Neuronal stem cell (in vitro differentiated cells): ENCODE measurements at regions not wholly inside any gene's neighbourhood (a gene's known extent, or its start where the extent isn't known, plus 50 kb on each side); places are given as distances from the start of the nearest gene placed in this dataset.

Experiments
- DNase-seq: peaks from one replicate; pipeline ENCODE4 v3.0.0-alpha.2; 2013; ENCODE audit warnings: low spot score
- H2AFZ ChIP-seq: one replicate; pipeline ENCODE4 v1.6.1; 2013; ENCODE audit warnings: mild to moderate bottlenecking, low read length, inconsistent platforms
- H2AK5ac ChIP-seq: 2 replicates; pipeline ENCODE4 v1.6.1; 2013; ENCODE audit warnings: low read depth, mild to moderate bottlenecking, inconsistent platforms, low read length, moderate library complexity, mixed read lengths
- H2BK120ac ChIP-seq: 2 replicates; pipeline ENCODE4 v1.6.1; 2013; ENCODE audit warnings: low read depth, mild to moderate bottlenecking, inconsistent platforms, low read length, moderate library complexity, mixed read lengths
- H2BK12ac ChIP-seq: one replicate; pipeline ENCODE4 v1.6.1; 2013; ENCODE audit warnings: low read length, inconsistent platforms
- H2BK15ac ChIP-seq: 2 replicates; pipeline ENCODE4 v1.6.1; 2013; ENCODE audit warnings: mild to moderate bottlenecking, low read length, inconsistent platforms, mixed read lengths
- H2BK5ac ChIP-seq: one replicate; pipeline ENCODE4 v1.6.1; 2013; ENCODE audit warnings: inconsistent platforms, mild to moderate bottlenecking, low read length, moderate library complexity
- H3K14ac ChIP-seq: one replicate; pipeline ENCODE4 v1.6.1; 2013; ENCODE audit warnings: low read length, inconsistent platforms
- H3K18ac ChIP-seq: 2 replicates; pipeline ENCODE4 v1.6.1; 2013; ENCODE audit warnings: low read length, inconsistent platforms
- H3K23ac ChIP-seq: 2 replicates; pipeline ENCODE4 v1.6.1; 2013; ENCODE audit warnings: low read depth, mild to moderate bottlenecking, mixed read lengths, low read length, inconsistent platforms; ENCODE audit not compliant: poor library complexity
- H3K27ac ChIP-seq: replicated peaks from 3 replicates; pipeline ENCODE4 v1.5.1; 2013; ENCODE audit warnings: low read length, inconsistent platforms
- H3K27me3 ChIP-seq, 3 experiments: 2 replicates each; pipeline ENCODE4 v1.6.1; 2013; ENCODE audit warnings: low read length in 3 of 3, mild to moderate bottlenecking in 2 of 3, inconsistent platforms in 1 of 3, low read depth in 1 of 3, mixed read lengths in 1 of 3, moderate library complexity in 1 of 3; ENCODE audit not compliant: control insufficient read depth in 3 of 3, insufficient read depth in 3 of 3
- H3K36me3 ChIP-seq, 2 donors: replicated peaks in 1 of 2; 2 replicates each; pipeline ENCODE4 v1.6.1; 2013; ENCODE audit warnings: low read length in 2 of 2; ENCODE audit not compliant: control insufficient read depth in 2 of 2, insufficient read depth in 2 of 2
- H3K4ac ChIP-seq: 2 replicates; pipeline ENCODE4 v1.6.1; 2013; ENCODE audit warnings: inconsistent platforms, mild to moderate bottlenecking, low read length, moderate library complexity
- H3K4me1 ChIP-seq, 2 donors: 1 replicate in 1 of 2; 2 replicates in 1 of 2; pipeline ENCODE4 v1.6.1; 2013; ENCODE audit warnings: low read length in 2 of 2, low read depth in 1 of 2; ENCODE audit not compliant: control insufficient read depth in 2 of 2, insufficient read depth in 1 of 2
- H3K4me2 ChIP-seq: one replicate; pipeline ENCODE4 v1.6.1; 2013; ENCODE audit warnings: mild to moderate bottlenecking, low read length, inconsistent platforms; ENCODE audit not compliant: insufficient read depth, poor library complexity, severe bottlenecking
- H3K4me3 ChIP-seq, 2 donors: 2 replicates each; pipeline ENCODE4 v1.5.1; 2013; ENCODE audit warnings: low read length in 2 of 2, mild to moderate bottlenecking in 2 of 2, inconsistent platforms in 1 of 2, moderate library complexity in 1 of 2
- H3K79me1 ChIP-seq: one replicate; pipeline ENCODE4 v1.6.1; 2013; ENCODE audit warnings: low read depth, mild to moderate bottlenecking, inconsistent platforms, low read length, moderate library complexity
- H3K9ac ChIP-seq: one replicate; pipeline ENCODE4 v1.6.1; 2013; ENCODE audit warnings: mild to moderate bottlenecking, low read depth, low read length, inconsistent platforms; ENCODE audit not compliant: poor library complexity
- H3K9me3 ChIP-seq, 2 donors: replicated peaks in 1 of 2; 2 replicates each; pipeline versions ENCODE3 to v1.6.1; 2013; ENCODE audit warnings: low read length in 2 of 2, mild to moderate bottlenecking in 2 of 2, inconsistent platforms in 1 of 2, low read depth in 1 of 2, mixed read lengths in 1 of 2, moderate library complexity in 1 of 2; ENCODE audit not compliant: control insufficient read depth in 2 of 2, insufficient read depth in 1 of 2
- H4K8ac ChIP-seq: one replicate; pipeline ENCODE4 v1.6.1; 2013; ENCODE audit warnings: low read depth, mild to moderate bottlenecking, inconsistent platforms, low read length, moderate library complexity
- H4K91ac ChIP-seq: one replicate; pipeline ENCODE4 v1.6.1; 2013; ENCODE audit warnings: low read length, low read depth, mild to moderate bottlenecking, inconsistent platforms; ENCODE audit not compliant: poor library complexity
- WGBS, 2 donors: extraction: QIAGEN DNeasy Blood & Tissue Kit; methylation state at CpG; one replicate each; pipeline ENCODE4 v1.1.7; 2013; ENCODE audit warnings: missing lambda C conversion rate in 2 of 2, mixed read lengths in 1 of 2; ENCODE audit not compliant: insufficient read length in 2 of 2, insufficient replicate concordance in 1 of 2; ENCODE audit errors: extremely low coverage in 2 of 2; 5-methylcytosine and 5-hydroxymethylcytosine counted together

DNA sequence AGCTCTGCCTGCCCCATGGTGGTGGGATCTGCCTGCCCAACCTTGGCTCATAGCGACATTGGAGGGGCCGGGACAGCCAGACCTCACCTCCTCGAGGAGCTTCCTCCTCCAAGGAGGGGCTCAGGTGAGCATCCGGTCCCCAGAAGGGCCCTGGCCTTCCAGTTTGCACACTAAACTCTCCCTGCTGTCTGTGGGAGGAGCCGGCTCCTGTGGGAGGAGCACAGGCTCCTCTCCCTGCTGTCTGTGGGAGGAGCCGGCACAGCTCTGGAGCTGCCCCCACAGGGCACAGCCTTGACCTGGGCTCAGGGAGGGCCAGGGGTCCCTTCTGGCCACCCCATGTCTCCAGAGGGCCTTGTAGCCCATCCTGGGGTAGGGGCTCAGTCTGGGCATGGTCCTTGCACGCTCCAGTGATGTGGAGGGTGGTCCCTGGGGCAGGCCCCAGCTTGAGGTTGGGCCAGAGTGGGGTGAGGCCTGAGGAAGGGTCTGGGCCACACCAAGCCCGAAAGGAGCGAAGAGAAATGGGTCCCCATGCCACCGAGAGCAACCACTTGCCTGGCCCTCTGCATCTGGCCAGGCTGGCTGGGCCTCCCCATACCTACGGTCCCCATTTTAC lies 147.5 kb upstream of the C14orf180 start:
- H3K27me3 ChIP-seq, result peaks cover 0 to 5% (median 0%) of the 10 kb centered on the region in 3 experiments
- no CpG with 5 or more reads among the region's 11 CpGs for WGBS, 2 donors
- H3K23ac ChIP-seq, result no peak overlapping the region
- H3K4me1 ChIP-seq, result peaks cover 0 to 22% of the 10 kb centered on the region in 2 donors
- H3K9me3 ChIP-seq, result no peaks in the 10 kb centered on the region
- H3K4me2 ChIP-seq, result no peak overlapping the region
- H4K8ac ChIP-seq, result peak overlapping the region; percentile 3
- no peak overlapping the region for H3K9ac ChIP-seq
- H2BK12ac ChIP-seq, result peak overlapping the region; percentile 90
- H4K91ac ChIP-seq, result no peak overlapping the region
- H2BK120ac ChIP-seq, result no peak overlapping the region
- H3K79me1 ChIP-seq, result no peaks in the 10 kb centered on the region
- H3K36me3 ChIP-seq, result no peaks in the 10 kb centered on the region
- no peak overlapping the region for H2AFZ ChIP-seq
- no peak overlapping the region for H3K14ac ChIP-seq
- peak overlapping the region; percentile 85 for H3K18ac ChIP-seq
- no peak overlapping the region for H3K4ac ChIP-seq
- peak overlapping the region; percentile 75 for H2BK5ac ChIP-seq
- peak overlapping the region; percentile 88 for H2AK5ac ChIP-seq
- H2BK15ac ChIP-seq, result peak overlapping the region; percentile 99
- H3K4me3 ChIP-seq, result no peak overlapping the region
- DNase-seq, result no peak
- no peak overlapping the region for H3K27ac ChIP-seq

GRCh38 chr14:104432611-104433231 lies 146.8 kb upstream of the C14orf180 start:
- H2AFZ ChIP-seq, result no peak overlapping the region
- H3K18ac ChIP-seq, result peak overlapping the region; percentile 85
- no peaks in the 10 kb centered on the region for H3K79me1 ChIP-seq
- peak overlapping the region; percentile 71 for H3K14ac ChIP-seq
- H3K4ac ChIP-seq, result no peak overlapping the region
- H3K4me1 ChIP-seq, result peaks cover 0 to 25% of the 10 kb centered on the region in 2 donors
- no peak overlapping the region for H4K8ac ChIP-seq
- no peak overlapping the region for H4K91ac ChIP-seq
- no peak overlapping the region for H2BK120ac ChIP-seq
- peak overlapping the region; percentile 88 for H2AK5ac ChIP-seq
- H3K36me3 ChIP-seq, result no peaks in the 10 kb centered on the region
- H2BK12ac ChIP-seq, result peak overlapping the region; percentile 90
- no peak overlapping the region for H3K4me3 ChIP-seq
- no peak for DNase-seq
- WGBS, 2 donors, result no CpG with 5 or more reads among the region's 27 CpGs
- H2BK5ac ChIP-seq, result no peak overlapping the region
- H2BK15ac ChIP-seq, result peak overlapping the region; percentile 92
- no peaks in the 10 kb centered on the region for H3K27me3 ChIP-seq
- H3K9ac ChIP-seq, result no peak overlapping the region
- H3K9me3 ChIP-seq, result no peaks in the 10 kb centered on the region
- no peak overlapping the region for H3K27ac ChIP-seq
- H3K4me2 ChIP-seq, result no peak overlapping the region
- peak overlapping the region; percentile 80 for H3K23ac ChIP-seq

- Histone ChIP-seq H3K4me3 (no peak overlapping the region), H3K4ac (no peak overlapping the region), H3K9ac (no peak overlapping the region), H2BK15ac (peak overlapping the region; percentile 99), H4K91ac (peak overlapping the region; percentile 72), H3K18ac (peak overlapping the region; percentile 28), H3K14ac (no peak overlapping the region), H3K23ac (peak overlapping the region; percentile 43), H3K9me3 (no peaks in the 10 kb centered on the region), H3K27me3 (peaks cover 0 to under 1% (median 0%) of the 10 kb centered on the region in 3 experiments), H2AFZ (no peak overlapping the region), H2BK12ac (peak overlapping the region; percentile 97), H3K4me2 (no peak overlapping the region), H3K4me1 (peaks cover 0 to 21% of the 10 kb centered on the region in 2 donors), H2BK5ac (peak overlapping the region; percentile 66), H3K36me3 (no peaks in the 10 kb centered on the region), H2AK5ac (peak overlapping the region; percentile 88), H4K8ac (no peak overlapping the region), H3K27ac (no peak overlapping the region), H3K79me1 (no peaks in the 10 kb centered on the region), H2BK120ac (peak overlapping the region; percentile 47)
- no CpG with 5 or more reads among the region's 29 CpGs for WGBS, 2 donors
- no peak for DNase-seq
Observed at GRCh38 chr14:104433401-104434213, 146.0 kb upstream of the C14orf180 start.
